SH-SY5Y (cell line): ENCODE measurements at regions not wholly inside any gene's neighbourhood (a gene's known extent, or its start where the extent isn't known, plus 50 kb on each side); places are given as distances from the start of the nearest gene placed in this dataset.

Experiments used
- GATA2 ChIP-seq: IDR thresholded peaks from 2 replicates; pipeline ENCODE4 v1.6.1; 2011; ENCODE audit warnings: mild to moderate bottlenecking, low read depth, low read length
- GATA3 ChIP-seq: IDR thresholded peaks from 2 replicates; pipeline ENCODE4 v1.6.1; 2011; ENCODE audit warnings: low read depth, mild to moderate bottlenecking, low read length, moderate library complexity

DNA sequence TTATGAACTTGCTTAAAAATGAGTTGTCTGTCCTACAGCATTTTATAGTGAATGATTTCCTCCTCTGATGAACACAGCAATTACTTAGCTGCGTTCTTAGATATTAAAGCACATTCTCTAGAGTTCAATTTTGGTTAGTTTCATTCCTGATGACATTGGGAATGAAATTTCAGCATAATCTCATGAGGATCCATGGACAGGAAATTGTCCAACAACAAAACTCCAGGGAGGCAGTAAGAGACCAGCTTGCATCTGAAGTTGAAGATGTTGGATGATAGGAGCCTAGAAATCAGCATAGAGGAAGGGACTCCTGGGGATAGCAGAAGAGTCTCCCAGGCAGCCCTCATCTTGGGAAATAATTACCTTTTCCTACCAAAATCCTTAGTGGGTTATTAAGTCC is 128.7 kb upstream of the RAP1B start:
- TF ChIP-seq GATA2 (no peak), GATA3 (no peak)
